ENCODE measurements at regions not wholly inside any gene's neighbourhood (a gene's known extent, or its start where the extent isn't known, plus 50 kb on each side); places are given as distances from the start of the nearest gene placed in this dataset.
A peak's percentile ranks its signal among the peaks of the same experiment; 100 is the strongest.

GRCh38 chr11:38971141-38971540 lies 2373.1 kb upstream of the RAG2 start:
- H3K27me3 ChIP-seq (ENCODE audit: control insufficient read depth, insufficient read depth, low read length) = no peaks in the 10 kb centered on the region
- no peak for TF ChIP-seq CTCF (IDR thresholded peaks at IDR 0.05; ENCODE audit: insufficient read depth, low read length, severe bottlenecking)
- DNase-seq (ENCODE audit: low read depth) = peak; percentile 78
- no peaks in the 10 kb centered on the region for H3K36me3 ChIP-seq (ENCODE audit: control insufficient read depth, insufficient read depth, low read length)
- no peak for FAIRE-seq
- H3K4me3 ChIP-seq (ENCODE audit: low read depth, low read length) = no peak overlapping the region

- Histone ChIP-seq H3K36me3 (ENCODE audit: control insufficient read depth, insufficient read depth, low read length) (no peaks in the 10 kb centered on the region), H3K4me3 (ENCODE audit: low read depth, low read length) (no peak overlapping the region), H3K27me3 (ENCODE audit: control insufficient read depth, insufficient read depth, low read length) (no peaks in the 10 kb centered on the region)
- no peak for FAIRE-seq
- DNase-seq (ENCODE audit: low read depth) = no peak
- no peak for TF ChIP-seq CTCF (IDR thresholded peaks at IDR 0.05; ENCODE audit: insufficient read depth, low read length, severe bottlenecking)
These were observed 2370.9 kb upstream of the RAG2 start for GRCh38 chr11:38968951-38969350.

GRCh38 chr11:38952698-38953097 lies 2354.7 kb upstream of the RAG2 start:
- TF ChIP-seq CTCF (IDR thresholded peaks at IDR 0.05; ENCODE audit: insufficient read depth, low read length, severe bottlenecking) = no peak
- DNase-seq (ENCODE audit: low read depth) (peak; percentile 41), FAIRE-seq (no peak)
- no peaks in the 10 kb centered on the region for H3K36me3 ChIP-seq (ENCODE audit: control insufficient read depth, insufficient read depth, low read length)
- H3K27me3 ChIP-seq (ENCODE audit: control insufficient read depth, insufficient read depth, low read length) = no peaks in the 10 kb centered on the region
- H3K4me3 ChIP-seq (ENCODE audit: low read depth, low read length) = no peak overlapping the region

GRCh38 chr11:38950867-38951266 lies 2352.8 kb upstream of the RAG2 start:
- Histone ChIP-seq H3K36me3 (ENCODE audit: control insufficient read depth, insufficient read depth, low read length) (no peaks in the 10 kb centered on the region), H3K4me3 (ENCODE audit: low read depth, low read length) (no peak overlapping the region), H3K27me3 (ENCODE audit: control insufficient read depth, insufficient read depth, low read length) (no peaks in the 10 kb centered on the region)
- TF ChIP-seq CTCF (IDR thresholded peaks at IDR 0.05; ENCODE audit: insufficient read depth, low read length, severe bottlenecking) = no peak
- FAIRE-seq (no peak), DNase-seq (ENCODE audit: low read depth) (peak; percentile 14)

GRCh38 chr11:38948392-38948791 lies 2350.4 kb upstream of the RAG2 start:
- Histone ChIP-seq H3K36me3 (ENCODE audit: control insufficient read depth, insufficient read depth, low read length) (no peaks in the 10 kb centered on the region), H3K27me3 (ENCODE audit: control insufficient read depth, insufficient read depth, low read length) (no peaks in the 10 kb centered on the region), H3K4me3 (ENCODE audit: low read depth, low read length) (no peak overlapping the region)
- no peak for TF ChIP-seq CTCF (IDR thresholded peaks at IDR 0.05; ENCODE audit: insufficient read depth, low read length, severe bottlenecking)
- no peak for FAIRE-seq
- no peak for DNase-seq (ENCODE audit: low read depth)

- Histone ChIP-seq H3K4me3 (ENCODE audit: low read depth, low read length) (no peak overlapping the region), H3K27me3 (ENCODE audit: control insufficient read depth, insufficient read depth, low read length) (no peaks in the 10 kb centered on the region), H3K36me3 (ENCODE audit: control insufficient read depth, insufficient read depth, low read length) (no peaks in the 10 kb centered on the region)
- FAIRE-seq (no peak), DNase-seq (ENCODE audit: low read depth) (no peak)
- no peak for TF ChIP-seq CTCF (IDR thresholded peaks at IDR 0.05; ENCODE audit: insufficient read depth, low read length, severe bottlenecking)
These were observed 2339.7 kb upstream of the RAG2 start for GRCh38 chr11:38937709-38938108.

All from bronchial epithelial cell (primary cell).